ENCODE measurements at regions not wholly inside any gene's neighbourhood (a gene's known extent, or its start where the extent isn't known, plus 50 kb on each side); places are given as distances from the start of the nearest gene placed in this dataset.

DNA sequence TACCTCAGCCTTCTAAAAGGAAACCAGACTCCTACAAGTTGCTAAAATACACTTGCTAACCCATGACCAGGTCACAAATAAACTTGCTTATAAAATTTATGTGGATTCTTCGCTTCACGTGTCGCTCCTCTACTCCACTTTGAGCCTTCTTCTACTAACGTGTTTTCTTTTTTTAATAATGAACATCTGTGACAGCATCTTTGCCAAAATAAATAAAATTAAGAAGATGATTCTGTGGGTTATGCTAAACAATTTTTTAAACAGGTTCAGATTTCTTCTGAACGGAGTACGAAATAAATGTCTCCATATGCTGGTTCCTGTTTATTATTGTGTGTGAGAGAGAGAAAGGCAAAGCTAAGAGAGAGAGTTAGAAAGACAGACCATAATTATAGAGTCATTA lies 735.8 kb downstream of the LTN1 start:
- Mint-ChIP-seq H3K9me3 (ENCODE audit: insufficient read depth) (no peaks in the 10 kb centered on the region), H3K27me3 (no peaks in the 10 kb centered on the region), H3K4me3 (no peak overlapping the region), H3K27ac (no peak overlapping the region), H3K4me1 (no peaks in the 10 kb centered on the region)
- Histone ChIP-seq H3K4me3 (ENCODE audit: control extremely low read depth in 1 of 5, extremely low read depth in 1 of 5, insufficient read depth in 1 of 5, low read depth in 2 of 5, low read length in 4 of 5) (no peak overlapping the region), H2AFZ (ENCODE audit: insufficient read depth, low read depth, low read length, poor library complexity, severe bottlenecking) (no peak overlapping the region), H4K20me1 (ENCODE audit: control insufficient read depth, insufficient read depth, low read length, poor library complexity, severe bottlenecking) (no peaks in the 10 kb centered on the region), H3K4me2 (replicated peaks; ENCODE audit: low read depth, low read length, poor library complexity, severe bottlenecking) (no peak overlapping the region), H3K9me3 (ENCODE audit: control extremely low read depth in 1 of 3, control insufficient read depth in 2 of 3, insufficient read depth in 1 of 3, low read length in 2 of 3) (no peaks in the 10 kb centered on the region), H3K27me3 (replicated peaks in 1 of 4; ENCODE audit: control extremely low read depth in 1 of 4, control insufficient read depth in 3 of 4, insufficient read depth in 4 of 4, low read length in 3 of 4) (no peaks in the 10 kb centered on the region), H3K4me1 (ENCODE audit: control insufficient read depth in 2 of 2, insufficient read depth in 2 of 2, low read length in 2 of 2) (no peaks in the 10 kb centered on the region), H3K27ac (ENCODE audit: low read length in 2 of 2) (no peak overlapping the region), H3K79me2 (ENCODE audit: control insufficient read depth, insufficient read depth, low read length) (no peaks in the 10 kb centered on the region), H3K9ac (ENCODE audit: low read length) (no peak overlapping the region), H3K36me3 (replicated peaks in 1 of 2; ENCODE audit: control extremely low read depth in 1 of 2, control insufficient read depth in 1 of 2, extremely low read depth in 1 of 2, insufficient read depth in 2 of 2, low read length in 1 of 2) (no peaks in the 10 kb centered on the region)
- TF ChIP-seq EZH2 (IDR thresholded peaks at IDR 0.05; ENCODE audit: borderline replicate concordance, insufficient read depth, low read depth, low read length, poor library complexity, severe bottlenecking), result no peak
- TF ChIP-seq, protein P1, sequence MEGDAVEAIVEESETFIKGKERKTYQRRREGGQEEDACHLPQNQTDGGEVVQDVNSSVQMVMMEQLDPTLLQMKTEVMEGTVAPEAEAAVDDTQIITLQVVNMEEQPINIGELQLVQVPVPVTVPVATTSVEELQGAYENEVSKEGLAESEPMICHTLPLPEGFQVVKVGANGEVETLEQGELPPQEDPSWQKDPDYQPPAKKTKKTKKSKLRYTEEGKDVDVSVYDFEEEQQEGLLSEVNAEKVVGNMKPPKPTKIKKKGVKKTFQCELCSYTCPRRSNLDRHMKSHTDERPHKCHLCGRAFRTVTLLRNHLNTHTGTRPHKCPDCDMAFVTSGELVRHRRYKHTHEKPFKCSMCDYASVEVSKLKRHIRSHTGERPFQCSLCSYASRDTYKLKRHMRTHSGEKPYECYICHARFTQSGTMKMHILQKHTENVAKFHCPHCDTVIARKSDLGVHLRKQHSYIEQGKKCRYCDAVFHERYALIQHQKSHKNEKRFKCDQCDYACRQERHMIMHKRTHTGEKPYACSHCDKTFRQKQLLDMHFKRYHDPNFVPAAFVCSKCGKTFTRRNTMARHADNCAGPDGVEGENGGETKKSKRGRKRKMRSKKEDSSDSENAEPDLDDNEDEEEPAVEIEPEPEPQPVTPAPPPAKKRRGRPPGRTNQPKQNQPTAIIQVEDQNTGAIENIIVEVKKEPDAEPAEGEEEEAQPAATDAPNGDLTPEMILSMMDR (IDR thresholded peaks at IDR 0.05), result no peak
- no CpG with 5 or more reads among the region's 6 CpGs for WGBS (ENCODE audit: insufficient coverage)
- ATAC-seq (ENCODE audit: low read depth) (no peak), DNase-seq (no peak)
- POLR2A ChIA-PET, result no interaction called here
- CTCF ChIA-PET, result no interaction called here
- intact Hi-C loops (cut with micrococcal nuclease), result no loop called here

GRCh38 chr21:28256420-28256831 lies 736.3 kb downstream of the LTN1 start:
- DNase-seq (no peak), ATAC-seq (ENCODE audit: low read depth) (no peak)
- no peaks in the 10 kb centered on the region for H3K27me3 ChIP-seq (replicated peaks in 1 of 4; ENCODE audit: control extremely low read depth in 1 of 4, control insufficient read depth in 3 of 4, insufficient read depth in 4 of 4, low read length in 3 of 4)
- TF ChIP-seq EZH2 (IDR thresholded peaks at IDR 0.05; ENCODE audit: borderline replicate concordance, insufficient read depth, low read depth, low read length, poor library complexity, severe bottlenecking), result no peak
- TF ChIP-seq, protein P1 (IDR thresholded peaks at IDR 0.05), result no peak
- WGBS (ENCODE audit: insufficient coverage), result 100% methylated on average over 1 of the region's 1 CpG
- no peaks in the 10 kb centered on the region for H3K9me3 Mint-ChIP-seq (ENCODE audit: insufficient read depth)
- H4K20me1 ChIP-seq (ENCODE audit: control insufficient read depth, insufficient read depth, low read length, poor library complexity, severe bottlenecking), result no peaks in the 10 kb centered on the region
- H3K9ac ChIP-seq (ENCODE audit: low read length), result no peak overlapping the region
- no peak overlapping the region for H3K4me3 Mint-ChIP-seq
- CTCF ChIA-PET, result no interaction called here
- H3K27me3 Mint-ChIP-seq, result no peaks in the 10 kb centered on the region
- no peak overlapping the region for H3K4me2 ChIP-seq (replicated peaks; ENCODE audit: low read depth, low read length, poor library complexity, severe bottlenecking)
- no peaks in the 10 kb centered on the region for H3K9me3 ChIP-seq (ENCODE audit: control extremely low read depth in 1 of 3, control insufficient read depth in 2 of 3, insufficient read depth in 1 of 3, low read length in 2 of 3)
- H3K79me2 ChIP-seq (ENCODE audit: control insufficient read depth, insufficient read depth, low read length), result no peaks in the 10 kb centered on the region
- H2AFZ ChIP-seq (ENCODE audit: insufficient read depth, low read depth, low read length, poor library complexity, severe bottlenecking), result no peak overlapping the region
- POLR2A ChIA-PET, result no interaction called here
- H3K4me1 ChIP-seq (ENCODE audit: control insufficient read depth in 2 of 2, insufficient read depth in 2 of 2, low read length in 2 of 2), result no peaks in the 10 kb centered on the region
- intact Hi-C loops (cut with micrococcal nuclease), result no loop called here
- no peak overlapping the region for H3K4me3 ChIP-seq (ENCODE audit: control extremely low read depth in 1 of 5, extremely low read depth in 1 of 5, insufficient read depth in 1 of 5, low read depth in 2 of 5, low read length in 4 of 5)
- no peaks in the 10 kb centered on the region for H3K4me1 Mint-ChIP-seq
- no peak overlapping the region for H3K27ac Mint-ChIP-seq
- H3K27ac ChIP-seq (ENCODE audit: low read length in 2 of 2), result no peak overlapping the region
- no peaks in the 10 kb centered on the region for H3K36me3 ChIP-seq (replicated peaks in 1 of 2; ENCODE audit: control extremely low read depth in 1 of 2, control insufficient read depth in 1 of 2, extremely low read depth in 1 of 2, insufficient read depth in 2 of 2, low read length in 1 of 2)
